HepG2 (cell line): ENCODE measurements at regions not wholly inside any gene's neighbourhood (a gene's known extent, or its start where the extent isn't known, plus 50 kb on each side); places are given as distances from the start of the nearest gene placed in this dataset.

Experiments used
- AFF4 ChIP-seq: sonication (generic); formaldehyde crosslinking; IDR thresholded peaks from 2 replicates; pipeline ENCODE4 v1.4.0; 2020; ENCODE audit warnings: missing genetic modification reagents
- ARHGAP35 ChIP-seq: sonication (generic); formaldehyde crosslinking; IDR thresholded peaks from 2 replicates; pipeline ENCODE4 v1.9.0; 2022; ENCODE audit warnings: mild to moderate bottlenecking, inconsistent platforms, moderate library complexity, missing genetic modification reagents, borderline replicate concordance
- KDM3A ChIP-seq: IDR thresholded peaks from 2 replicates; pipeline ENCODE4 v1.6.1; 2018; ENCODE audit warnings: low read depth, missing compliant biosample characterization
- MYPOP ChIP-seq: sonication (generic); formaldehyde crosslinking; IDR thresholded peaks from 2 replicates; pipeline ENCODE4 v1.8.1; 2023; ENCODE audit warnings: mild to moderate bottlenecking, moderate library complexity, missing genetic modification reagents
- NR3C1 ChIP-seq: sonication (generic); formaldehyde crosslinking; IDR thresholded peaks from 2 replicates; pipeline ENCODE4 v1.4.0; 2020; ENCODE audit warnings: missing genetic modification reagents
- PITX1 ChIP-seq: sonication (generic); formaldehyde crosslinking; IDR thresholded peaks from 2 replicates; pipeline ENCODE4 v1.5.1; 2020; ENCODE audit warnings: mild to moderate bottlenecking, missing genetic modification reagents
- PLSCR1 ChIP-seq: sonication (generic); formaldehyde crosslinking; IDR thresholded peaks from 2 replicates; pipeline ENCODE4 v1.5.0; 2020; ENCODE audit warnings: missing genetic modification reagents, mild to moderate bottlenecking, borderline replicate concordance
- RELA ChIP-seq: sonication (generic); formaldehyde crosslinking; IDR thresholded peaks from 2 replicates; pipeline ENCODE4 v1.4.0; 2020; ENCODE audit warnings: missing genetic modification reagents
- SNAPC5 ChIP-seq: sonication (generic); formaldehyde crosslinking; IDR thresholded peaks from 2 replicates; pipeline ENCODE4 v1.8.1; 2023; ENCODE audit warnings: mild to moderate bottlenecking, missing genetic modification reagents, borderline replicate concordance
- ZNF160 ChIP-seq: sonication (generic); formaldehyde crosslinking; IDR thresholded peaks from 2 replicates; pipeline ENCODE4 v1.8.0; 2022; ENCODE audit warnings: mild to moderate bottlenecking, inconsistent platforms, missing genetic modification reagents
- ZNF362 ChIP-seq: sonication (generic); formaldehyde crosslinking; IDR thresholded peaks from 2 replicates; pipeline ENCODE4 v1.4.0; 2020; ENCODE audit warnings: missing genetic modification reagents, mild to moderate bottlenecking, borderline replicate concordance
- ZNF816 ChIP-seq: sonication (generic); formaldehyde crosslinking; IDR thresholded peaks from 2 replicates; pipeline ENCODE4 v1.8.0; 2022; ENCODE audit warnings: missing genetic modification reagents, mild to moderate bottlenecking, borderline replicate concordance
- ZNF878 ChIP-seq: sonication (generic); formaldehyde crosslinking; IDR thresholded peaks from 2 replicates; pipeline ENCODE4 v1.8.1; 2023; ENCODE audit warnings: mild to moderate bottlenecking, missing genetic modification reagents, moderate library complexity
- TF ChIP-seq, protein P1 (sequence below): sonication (generic); formaldehyde crosslinking; IDR thresholded peaks from 2 replicates; pipeline ENCODE4 v1.9.0; 2021; ENCODE audit warnings: missing genetic modification reagents, borderline replicate concordance
- TF ChIP-seq, protein P2 (sequence below): fragments of 450-650 bp; IDR thresholded peaks from 2 replicates; pipeline ENCODE4 v1.6.1; 2017; ENCODE audit warnings: mild to moderate bottlenecking
- TF ChIP-seq, protein P3 (sequence below): sonication (generic); formaldehyde crosslinking; IDR thresholded peaks from 2 replicates; pipeline ENCODE4 v1.4.0; 2020; ENCODE audit warnings: missing genetic modification reagents

DNA sequence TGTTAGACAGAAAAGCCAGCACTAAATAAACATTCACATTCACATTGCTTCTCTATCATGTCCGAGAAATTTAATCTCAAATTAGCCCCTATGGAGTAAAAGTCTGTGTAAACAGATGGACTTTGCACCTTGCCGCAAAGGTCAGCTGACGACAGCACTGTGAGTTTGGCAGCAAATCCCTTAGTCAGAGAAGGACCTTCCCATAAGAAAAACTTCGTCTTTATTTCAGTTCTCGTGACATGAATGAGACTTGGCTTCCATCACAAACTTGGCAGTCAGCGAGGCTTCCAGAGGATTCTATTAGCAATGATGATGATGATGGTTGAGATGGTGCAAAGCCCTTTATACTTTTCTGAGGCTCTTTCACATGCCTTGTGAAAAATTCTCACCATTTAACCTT, 133.7 kb upstream of the IFNGR1 start (continued):
- no peak for TF ChIP-seq MYPOP (CRISPR knock-in tag)
- TF ChIP-seq PLSCR1 (CRISPR knock-in tag), result no peak
- no peak for TF ChIP-seq ARHGAP35
- TF ChIP-seq, protein P1, sequence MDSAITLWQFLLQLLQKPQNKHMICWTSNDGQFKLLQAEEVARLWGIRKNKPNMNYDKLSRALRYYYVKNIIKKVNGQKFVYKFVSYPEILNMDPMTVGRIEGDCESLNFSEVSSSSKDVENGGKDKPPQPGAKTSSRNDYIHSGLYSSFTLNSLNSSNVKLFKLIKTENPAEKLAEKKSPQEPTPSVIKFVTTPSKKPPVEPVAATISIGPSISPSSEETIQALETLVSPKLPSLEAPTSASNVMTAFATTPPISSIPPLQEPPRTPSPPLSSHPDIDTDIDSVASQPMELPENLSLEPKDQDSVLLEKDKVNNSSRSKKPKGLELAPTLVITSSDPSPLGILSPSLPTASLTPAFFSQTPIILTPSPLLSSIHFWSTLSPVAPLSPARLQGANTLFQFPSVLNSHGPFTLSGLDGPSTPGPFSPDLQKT, result no peak
- no peak for TF ChIP-seq KDM3A (CRISPR knock-in tag)
- no peak for TF ChIP-seq ZNF160
- TF ChIP-seq SNAPC5 (CRISPR knock-in tag), result no peak
- TF ChIP-seq NR3C1 (CRISPR knock-in tag), result no peak
- no peak for TF ChIP-seq ZNF878 (CRISPR knock-in tag)
- no peak for TF ChIP-seq AFF4
- no peak; the same call in 1 of the 2 replicates for TF ChIP-seq PITX1 (CRISPR knock-in tag)
- no peak for TF ChIP-seq ZNF816 (CRISPR knock-in tag)
- TF ChIP-seq, protein P2, sequence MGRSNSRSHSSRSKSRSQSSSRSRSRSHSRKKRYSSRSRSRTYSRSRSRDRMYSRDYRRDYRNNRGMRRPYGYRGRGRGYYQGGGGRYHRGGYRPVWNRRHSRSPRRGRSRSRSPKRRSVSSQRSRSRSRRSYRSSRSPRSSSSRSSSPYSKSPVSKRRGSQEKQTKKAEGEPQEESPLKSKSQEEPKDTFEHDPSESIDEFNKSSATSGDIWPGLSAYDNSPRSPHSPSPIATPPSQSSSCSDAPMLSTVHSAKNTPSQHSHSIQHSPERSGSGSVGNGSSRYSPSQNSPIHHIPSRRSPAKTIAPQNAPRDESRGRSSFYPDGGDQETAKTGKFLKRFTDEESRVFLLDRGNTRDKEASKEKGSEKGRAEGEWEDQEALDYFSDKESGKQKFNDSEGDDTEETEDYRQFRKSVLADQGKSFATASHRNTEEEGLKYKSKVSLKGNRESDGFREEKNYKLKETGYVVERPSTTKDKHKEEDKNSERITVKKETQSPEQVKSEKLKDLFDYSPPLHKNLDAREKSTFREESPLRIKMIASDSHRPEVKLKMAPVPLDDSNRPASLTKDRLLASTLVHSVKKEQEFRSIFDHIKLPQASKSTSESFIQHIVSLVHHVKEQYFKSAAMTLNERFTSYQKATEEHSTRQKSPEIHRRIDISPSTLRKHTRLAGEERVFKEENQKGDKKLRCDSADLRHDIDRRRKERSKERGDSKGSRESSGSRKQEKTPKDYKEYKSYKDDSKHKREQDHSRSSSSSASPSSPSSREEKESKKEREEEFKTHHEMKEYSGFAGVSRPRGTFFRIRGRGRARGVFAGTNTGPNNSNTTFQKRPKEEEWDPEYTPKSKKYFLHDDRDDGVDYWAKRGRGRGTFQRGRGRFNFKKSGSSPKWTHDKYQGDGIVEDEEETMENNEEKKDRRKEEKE, result no peak
- TF ChIP-seq, protein P3, sequence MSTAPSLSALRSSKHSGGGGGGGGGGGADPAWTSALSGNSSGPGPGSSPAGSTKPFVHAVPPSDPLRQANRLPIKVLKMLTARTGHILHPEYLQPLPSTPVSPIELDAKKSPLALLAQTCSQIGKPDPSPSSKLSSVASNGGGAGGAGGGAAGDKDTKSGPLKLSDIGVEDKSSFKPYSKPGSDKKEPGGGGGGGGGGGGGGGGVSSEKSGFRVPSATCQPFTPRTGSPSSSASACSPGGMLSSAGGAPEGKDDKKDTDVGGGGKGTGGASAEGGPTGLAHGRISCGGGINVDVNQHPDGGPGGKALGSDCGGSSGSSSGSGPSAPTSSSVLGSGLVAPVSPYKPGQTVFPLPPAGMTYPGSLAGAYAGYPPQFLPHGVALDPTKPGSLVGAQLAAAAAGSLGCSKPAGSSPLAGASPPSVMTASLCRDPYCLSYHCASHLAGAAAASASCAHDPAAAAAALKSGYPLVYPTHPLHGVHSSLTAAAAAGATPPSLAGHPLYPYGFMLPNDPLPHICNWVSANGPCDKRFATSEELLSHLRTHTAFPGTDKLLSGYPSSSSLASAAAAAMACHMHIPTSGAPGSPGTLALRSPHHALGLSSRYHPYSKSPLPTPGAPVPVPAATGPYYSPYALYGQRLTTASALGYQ (CRISPR knock-in tag), result 0 out of 2 replicates have a peak, but pooled peaks have one; percentile 32
- TF ChIP-seq ZNF362, result no peak
- 0 out of 2 replicates have a peak, but pooled peaks have one; percentile 43 for TF ChIP-seq RELA (CRISPR knock-in tag)
